Transverse colon (tissue), 4 donors: ENCODE measurements at regions not wholly inside any gene's neighbourhood (a gene's known extent, or its start where the extent isn't known, plus 50 kb on each side); places are given as distances from the start of the nearest gene placed in this dataset.

Experiments
- CTCF ChIP-seq, 5 experiments: fragments of 200-600 bp in 3 of 5; fragments of 450-650 bp in 2 of 5; sonication (generic) in 3 of 5; IDR thresholded peaks; 1 replicate in 2 of 5; 2 replicates in 3 of 5; pipeline ENCODE4 v1.5.1; 2016 to 2017; ENCODE audit warnings: antibody characterized with exemption in 5 of 5, inconsistent platforms in 3 of 5, mild to moderate bottlenecking in 2 of 5, moderate library complexity in 1 of 5
- EP300 ChIP-seq: sonication (generic); formaldehyde crosslinking; IDR thresholded peaks from one replicate; pipeline ENCODE4 v1.6.1; 2017; ENCODE audit warnings: antibody characterized with exemption, low read depth
- POLR2A ChIP-seq: fragments of 450-650 bp; IDR thresholded peaks from one replicate; pipeline ENCODE4 v1.6.1; 2016; ENCODE audit warnings: antibody characterized with exemption, mild to moderate bottlenecking, moderate library complexity
- POLR2AphosphoS5 ChIP-seq, 3 donors: sonication (generic); formaldehyde crosslinking; IDR thresholded peaks; one replicate each; pipeline ENCODE4 v1.6.1; 2016; ENCODE audit warnings: antibody characterized with exemption in 3 of 3

- TF ChIP-seq POLR2A (no peak), CTCF (IDR thresholded peaks at IDR 0.05) (no peak), POLR2AphosphoS5 (IDR thresholded peaks at IDR 0.05) (no peak), EP300 (no peak)
Measured at GRCh38 chr14:87122166-87122565, 870.8 kb downstream of the GALC start.
